ENCODE measurements at regions not wholly inside any gene's neighbourhood (a gene's known extent, or its start where the extent isn't known, plus 50 kb on each side); places are given as distances from the start of the nearest gene placed in this dataset.

DNA sequence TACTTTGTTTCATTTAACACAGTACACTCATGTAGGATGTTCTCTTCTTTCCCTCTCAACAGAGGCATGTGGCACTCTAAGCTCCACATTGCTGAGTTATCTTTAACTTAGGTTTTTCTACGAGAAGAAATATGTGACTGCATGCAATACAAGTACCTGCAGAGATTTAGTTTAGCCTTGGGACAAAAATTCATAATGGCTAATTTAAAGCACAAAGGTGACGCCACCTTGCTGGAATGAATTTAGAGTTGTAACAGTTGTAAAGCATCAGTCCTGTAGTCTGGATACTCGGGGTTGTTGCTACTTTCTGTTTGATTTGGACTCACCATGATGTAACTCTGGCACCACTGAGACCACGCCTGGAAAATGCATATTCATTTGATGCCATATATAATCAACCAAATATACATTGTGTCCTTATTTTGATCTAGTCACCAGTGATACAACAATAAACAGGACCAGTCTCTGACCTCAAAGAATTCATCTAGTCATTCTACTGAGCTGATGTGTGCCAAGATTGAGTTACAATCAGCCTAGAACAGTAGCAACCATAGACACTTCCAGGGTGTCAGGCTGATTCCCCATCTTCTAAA lies 451.0 kb upstream of the ZFP42 start:
- no peak for DNase-seq

DNA sequence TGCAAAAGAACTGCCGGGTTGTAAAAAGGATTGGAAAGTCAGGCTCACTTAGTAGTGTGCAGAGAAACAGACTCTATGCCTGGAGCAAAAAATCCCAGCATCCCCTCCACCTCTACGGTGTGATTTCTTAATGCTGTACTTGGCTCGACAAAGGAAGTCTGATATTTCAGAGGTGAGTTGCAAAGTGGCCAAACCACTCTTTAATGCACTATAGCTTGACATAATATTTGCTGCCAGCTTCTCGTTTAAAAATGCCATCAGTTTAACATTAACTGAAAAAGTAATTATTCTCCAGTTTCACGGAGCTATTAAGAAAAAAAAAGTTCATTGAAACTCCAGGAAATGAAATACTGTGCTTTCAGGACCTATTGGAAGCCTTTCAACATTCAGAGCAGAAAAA lies 448.3 kb upstream of the ZFP42 start:
- DNase-seq, result peak; percentile 61

DNA sequence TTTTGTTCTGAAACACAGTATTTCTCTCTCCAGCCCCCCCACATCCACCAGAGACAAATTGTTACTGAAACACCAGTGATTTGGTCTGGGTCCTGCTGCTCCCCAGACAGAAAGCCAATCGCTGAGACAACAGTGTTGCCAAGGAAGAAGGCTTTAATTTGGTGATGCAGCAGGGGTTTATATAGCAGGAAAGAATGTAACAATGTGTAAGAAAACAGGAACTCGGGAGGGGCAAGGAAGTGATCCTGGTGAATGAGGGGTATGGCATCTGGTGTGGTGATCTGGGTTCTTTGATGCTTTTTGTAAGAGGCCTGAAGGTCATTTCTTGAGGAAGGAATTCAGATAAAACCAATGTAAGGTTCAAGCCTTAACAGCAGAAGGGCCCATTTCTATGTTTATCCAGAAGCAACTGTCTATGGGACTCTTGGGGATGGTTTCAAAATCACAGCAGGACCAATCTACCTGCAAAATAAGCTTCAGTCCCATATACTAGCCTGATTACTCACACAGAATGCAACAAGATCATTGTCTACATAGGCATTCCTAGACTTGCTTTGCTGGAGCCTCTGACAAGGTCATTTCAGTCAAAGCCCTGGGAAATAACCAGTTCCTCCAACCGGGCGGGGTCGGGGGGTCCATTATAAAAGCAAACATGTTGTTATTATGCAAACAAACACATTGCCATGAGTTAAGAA lies 445.2 kb upstream of the ZFP42 start:
- DNase-seq, result no peak

DNA sequence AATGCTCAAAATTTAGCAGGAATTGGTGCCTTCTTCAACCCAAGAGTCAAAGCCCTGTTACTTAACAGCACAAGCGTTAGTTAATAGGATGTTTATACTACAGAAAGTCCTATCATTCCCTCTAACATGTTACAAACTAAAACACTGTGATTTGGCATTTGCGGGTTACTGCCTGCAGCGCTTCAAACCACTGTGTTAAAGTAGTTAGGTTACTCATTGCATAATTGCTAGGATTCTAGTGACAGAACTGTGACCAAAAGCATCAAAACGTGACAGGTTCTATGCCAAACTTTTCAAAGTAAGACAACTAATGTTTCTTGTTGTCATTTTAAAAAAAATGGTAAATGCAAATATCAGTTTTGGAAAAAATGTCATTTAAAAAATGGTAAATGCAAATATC lies 442.8 kb upstream of the ZFP42 start:
- no peak for DNase-seq

DNA sequence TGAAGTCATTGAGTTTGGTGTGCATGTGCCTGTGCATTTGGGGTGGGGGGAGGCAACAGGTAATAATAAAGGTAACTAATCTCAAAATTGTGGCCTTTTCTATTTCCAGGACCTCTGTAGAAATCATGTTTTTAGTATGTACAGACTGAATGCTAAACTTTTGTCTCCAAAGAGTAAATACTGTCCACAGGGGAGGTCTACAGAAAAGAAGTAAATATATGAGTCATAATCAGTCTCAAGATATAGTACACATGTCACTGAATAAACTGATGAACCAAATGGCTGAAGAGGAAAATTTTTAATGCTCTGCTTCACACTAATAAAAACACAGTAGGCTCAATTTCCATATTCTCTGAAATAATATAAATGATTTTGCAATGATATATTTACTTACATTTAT lies 440.4 kb upstream of the ZFP42 start:
- DNase-seq, result no peak

DNA sequence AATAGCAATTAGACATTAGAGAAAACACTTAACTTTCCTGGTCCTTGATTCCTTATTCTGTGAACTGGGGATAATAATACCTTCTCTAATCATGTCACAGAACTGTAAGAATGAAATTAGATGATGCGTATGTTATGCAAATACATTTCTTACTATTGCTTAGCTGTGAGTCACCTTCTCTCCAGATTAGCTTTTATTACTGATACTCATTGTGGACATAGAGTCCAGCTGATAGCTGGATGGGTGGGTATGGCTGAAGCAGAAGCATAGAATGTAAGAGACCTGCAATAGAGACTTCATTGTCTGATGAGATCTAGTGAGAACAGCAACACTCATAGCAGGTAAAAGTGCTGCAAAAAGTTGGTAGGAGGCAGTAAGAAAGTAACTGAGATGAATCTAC lies 437.2 kb upstream of the ZFP42 start:
- no peak for DNase-seq

DNA sequence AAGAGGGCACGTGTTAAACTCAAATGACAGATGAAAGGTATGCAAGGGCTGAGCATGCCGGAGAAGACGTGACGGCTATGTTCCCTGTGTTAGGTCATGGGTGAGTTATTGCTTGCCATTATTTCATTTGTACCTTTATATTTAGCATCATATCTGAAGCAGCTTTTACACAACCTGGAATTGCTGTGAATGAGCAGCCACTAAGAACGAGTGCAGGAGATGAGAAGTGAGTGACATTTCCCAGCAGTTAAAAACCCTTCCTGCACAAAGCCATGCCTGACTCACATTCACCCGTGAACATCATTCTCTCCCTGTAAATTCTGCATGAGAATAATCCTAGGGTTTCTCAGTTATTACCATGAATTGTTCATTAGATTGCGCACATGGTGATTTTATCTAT lies 433.2 kb upstream of the ZFP42 start:
- no peak for DNase-seq

DNA sequence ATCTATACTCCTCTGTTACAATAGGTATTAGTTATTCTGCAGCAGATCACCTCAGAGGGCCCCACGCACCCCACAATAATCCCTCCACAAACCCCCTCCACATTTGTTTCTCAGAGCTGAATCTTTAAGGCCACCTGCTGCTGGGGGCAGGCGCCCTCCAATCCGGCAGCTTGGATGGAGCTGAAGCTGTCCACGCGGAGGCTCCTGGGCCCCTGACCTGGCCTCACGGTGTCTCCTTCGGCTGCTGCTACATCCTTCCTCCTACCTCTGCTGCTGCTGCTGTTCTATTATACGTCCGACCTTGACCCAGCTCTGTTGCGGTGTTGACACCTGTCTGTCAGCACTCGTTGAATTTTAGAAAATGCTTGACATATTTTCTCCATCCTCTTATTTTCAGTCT lies 430.2 kb upstream of the ZFP42 start:
- DNase-seq, result no peak

DNA sequence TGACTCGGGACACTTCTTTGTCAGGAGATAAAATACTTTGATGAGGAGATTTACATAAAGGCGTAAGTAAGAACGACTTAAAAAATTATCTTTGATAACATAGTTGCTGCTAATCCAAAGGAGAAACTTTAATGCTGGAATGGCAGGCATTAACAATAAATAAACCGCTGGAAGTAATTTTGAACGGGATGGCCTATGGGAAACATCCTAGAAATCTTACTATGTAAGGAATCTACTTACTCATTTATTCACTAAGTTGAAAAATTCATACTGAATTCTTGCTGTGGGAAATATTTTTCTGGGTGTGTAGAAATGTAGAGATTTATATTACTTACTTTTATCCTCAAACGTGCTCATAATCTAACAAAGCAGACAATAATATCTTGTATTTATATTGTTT lies 425.7 kb upstream of the ZFP42 start:
- no peak for DNase-seq

DNA sequence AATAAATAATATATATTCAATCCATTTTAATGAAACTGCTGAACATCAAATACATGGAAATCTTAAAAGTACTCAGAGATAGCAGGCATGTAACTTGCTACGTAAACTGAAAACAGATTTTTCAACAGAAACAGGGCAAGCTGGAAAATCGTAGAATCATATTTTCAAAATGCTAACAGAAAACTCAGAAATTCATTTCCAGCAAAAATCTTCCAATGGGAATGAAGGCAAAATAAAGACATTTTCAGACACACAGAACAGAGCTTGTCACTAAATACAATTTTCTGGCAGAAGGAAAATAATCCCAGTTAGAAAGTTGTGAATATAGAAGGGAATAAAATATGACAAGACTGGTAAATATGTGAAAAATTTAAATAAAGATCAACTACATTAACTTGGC lies 419.9 kb upstream of the ZFP42 start:
- DNase-seq, result no peak

DNA sequence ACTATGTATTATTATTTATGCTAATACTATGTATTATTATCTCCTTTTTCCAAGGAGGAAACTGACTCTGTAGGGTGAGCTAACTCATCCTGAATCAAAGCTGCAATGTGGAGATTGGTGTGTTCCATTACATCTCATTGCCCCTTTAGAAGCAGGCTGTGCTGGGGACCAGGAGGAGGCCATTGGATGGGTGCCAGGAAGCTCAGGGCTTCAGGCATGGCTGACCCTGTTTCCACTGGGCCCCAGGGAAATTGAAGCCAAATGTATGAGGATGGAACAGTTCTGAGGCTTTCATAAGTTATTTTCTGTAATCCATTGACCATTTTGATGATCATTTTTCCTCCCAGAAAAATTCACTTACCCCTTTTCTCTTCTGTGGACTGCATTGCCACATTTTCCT lies 418.8 kb upstream of the ZFP42 start:
- no peak for DNase-seq

DNA sequence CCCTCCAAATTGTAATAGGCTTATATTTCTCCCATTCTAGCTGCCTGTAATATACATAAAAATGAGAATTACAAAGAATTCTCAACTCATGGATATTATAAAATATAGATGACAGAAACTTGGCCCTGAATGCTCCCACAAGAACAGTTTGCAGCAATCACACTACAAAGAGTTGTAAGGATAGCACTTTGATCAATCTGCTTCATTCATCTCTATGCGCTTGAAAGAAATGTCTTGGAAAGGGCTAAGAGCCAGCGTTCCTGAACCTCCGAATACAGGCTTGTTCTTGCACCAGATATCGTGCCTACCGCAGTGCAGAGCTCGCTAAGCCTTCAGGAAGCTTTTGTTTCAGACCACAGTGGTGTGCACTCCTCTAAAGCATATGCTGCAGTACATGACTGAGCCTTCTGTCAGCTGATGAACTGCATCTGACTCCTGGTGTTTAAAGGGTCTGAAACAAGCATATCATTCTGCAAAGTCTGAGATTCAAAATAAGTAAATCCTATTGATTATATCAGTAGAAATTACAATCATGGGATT lies 417.6 kb upstream of the ZFP42 start:
- DNase-seq, result no peak

DNA sequence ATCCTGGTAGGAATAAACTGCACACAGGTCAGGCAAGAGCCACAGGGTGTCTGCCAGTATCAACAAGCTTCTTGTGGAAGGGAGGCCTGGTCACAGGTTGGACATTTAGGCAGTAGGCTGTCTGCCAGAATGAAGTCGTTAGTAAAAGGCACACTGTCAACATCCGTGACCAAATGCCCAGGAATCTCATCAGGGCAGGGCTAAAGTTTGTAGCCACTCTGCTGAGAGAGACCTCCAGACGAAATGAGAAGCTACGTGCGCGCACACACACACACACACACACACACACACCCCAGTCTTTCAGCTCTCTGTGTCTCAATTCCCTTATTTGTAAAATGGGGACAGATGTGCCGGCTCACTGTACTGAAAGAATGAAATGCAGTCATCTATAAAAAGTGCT lies 408.7 kb upstream of the ZFP42 start:
- DNase-seq, result no peak

DNA sequence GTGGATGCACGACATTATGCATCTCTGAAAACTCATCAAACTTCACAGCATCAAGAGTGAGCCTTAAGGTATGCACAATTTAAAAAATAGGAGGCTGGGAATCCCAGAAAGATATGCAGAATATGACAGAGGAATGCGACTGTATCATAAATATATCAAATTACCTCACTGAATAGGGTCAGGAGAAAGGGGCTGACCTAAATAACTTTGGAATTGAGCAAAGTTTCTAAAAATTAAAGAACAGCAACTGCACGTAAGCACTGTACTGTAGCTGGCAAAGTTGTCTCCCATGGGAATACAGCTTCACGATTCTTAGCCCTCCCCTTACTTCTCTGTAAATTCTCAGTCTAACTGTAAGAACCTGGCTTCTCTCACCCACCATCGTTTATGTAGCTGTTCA lies 397.4 kb upstream of the ZFP42 start:
- DNase-seq, result no peak

DNA sequence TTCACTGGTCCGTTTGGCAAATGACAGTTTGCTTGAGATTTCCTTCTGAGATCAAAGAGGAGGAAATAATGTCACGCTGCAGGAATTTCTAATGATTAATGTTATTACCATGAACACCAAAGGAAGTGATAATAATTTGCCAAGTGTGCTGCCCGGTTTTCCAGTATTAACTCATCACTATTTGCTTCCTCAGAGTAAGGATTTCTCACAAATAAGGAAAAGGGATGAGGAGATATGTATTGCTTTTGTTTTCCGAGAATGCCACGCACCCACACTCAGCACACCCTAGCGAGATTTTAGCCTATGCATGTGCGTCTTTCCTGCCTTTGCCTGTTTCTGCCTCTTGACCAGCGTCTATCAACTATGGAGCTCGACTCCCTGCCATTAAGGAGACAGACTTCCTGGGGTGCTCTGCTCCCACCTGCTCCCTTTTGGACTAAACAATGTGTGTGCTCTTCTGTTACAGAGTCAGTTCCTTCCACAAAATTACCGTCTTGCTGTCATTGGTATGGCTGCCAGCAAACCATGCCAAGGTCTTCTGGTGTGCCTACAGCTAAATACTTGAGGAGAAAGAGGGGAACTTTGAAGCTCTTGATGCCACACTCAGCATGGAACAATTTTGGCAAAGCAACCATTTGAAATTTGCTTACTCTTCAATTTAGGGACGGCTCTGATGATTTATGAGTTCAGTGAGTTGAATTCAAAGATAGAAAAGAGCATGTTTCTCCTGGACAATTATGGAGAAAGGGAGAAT lies 393.1 kb upstream of the ZFP42 start:
- DNase-seq, result no peak

DNA sequence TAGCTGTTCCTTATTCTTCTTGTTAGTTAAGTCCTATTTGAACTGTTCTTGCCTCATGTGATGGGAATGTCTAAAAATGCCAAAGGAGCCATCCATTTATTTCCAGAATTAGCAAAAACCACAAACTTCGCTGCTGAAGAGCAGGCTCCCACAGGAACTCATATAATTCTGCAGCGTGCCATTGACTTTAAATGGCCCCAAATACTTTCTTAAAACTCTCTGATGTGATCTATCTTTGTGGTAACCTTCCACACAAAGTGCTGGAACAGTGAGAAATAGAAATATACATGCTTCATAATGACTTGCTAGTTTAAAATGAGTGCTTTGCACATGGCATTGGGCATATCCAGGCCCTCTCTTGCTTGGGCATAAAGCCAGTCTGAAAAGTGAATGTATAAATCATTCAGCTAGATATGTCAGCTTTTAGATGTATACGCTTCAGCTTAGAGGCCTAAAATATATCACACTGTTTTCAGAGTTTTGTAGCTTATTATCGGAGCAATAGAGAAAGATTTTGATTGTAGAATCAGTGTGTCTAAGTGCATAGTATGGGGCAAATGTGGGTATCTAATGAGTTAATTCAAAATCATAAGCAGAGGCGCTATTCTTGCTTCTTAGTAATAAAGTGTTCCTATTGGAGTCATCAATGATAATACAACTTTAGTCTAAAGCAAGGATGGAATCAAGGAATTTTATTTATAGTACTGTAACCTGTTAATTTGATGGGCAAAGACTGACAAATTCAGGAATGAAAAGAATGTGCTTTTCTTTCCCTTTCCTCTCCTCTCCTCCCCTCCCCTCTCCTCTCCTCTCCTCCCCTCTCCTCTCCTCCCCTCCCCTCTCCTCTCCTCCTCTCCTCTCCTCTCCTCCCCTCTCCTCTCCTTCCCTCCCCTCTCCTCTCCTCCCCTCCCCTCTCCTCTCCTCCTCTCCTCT lies 392.2 kb upstream of the ZFP42 start:
- DNase-seq, result no peak

DNA sequence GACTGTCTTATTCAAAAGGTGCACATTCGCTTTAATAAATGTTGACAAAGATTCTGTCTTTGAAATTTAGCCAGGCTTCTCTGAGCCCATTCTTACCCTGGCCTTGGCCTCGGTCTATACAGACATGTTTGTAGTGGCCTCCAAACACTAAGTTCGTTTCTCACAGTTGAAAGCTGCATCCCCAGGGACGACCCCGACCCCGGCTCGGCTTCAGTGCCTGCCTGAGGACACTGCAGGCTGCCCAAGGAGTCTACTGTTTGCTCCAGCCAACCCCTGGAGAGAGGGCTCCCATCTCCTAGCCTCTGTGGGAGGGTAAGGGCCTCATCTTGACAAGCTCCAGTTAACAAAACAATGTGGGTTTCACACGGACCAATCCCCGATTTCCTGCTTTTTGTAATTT lies 390.6 kb upstream of the ZFP42 start:
- no peak for DNase-seq

DNA sequence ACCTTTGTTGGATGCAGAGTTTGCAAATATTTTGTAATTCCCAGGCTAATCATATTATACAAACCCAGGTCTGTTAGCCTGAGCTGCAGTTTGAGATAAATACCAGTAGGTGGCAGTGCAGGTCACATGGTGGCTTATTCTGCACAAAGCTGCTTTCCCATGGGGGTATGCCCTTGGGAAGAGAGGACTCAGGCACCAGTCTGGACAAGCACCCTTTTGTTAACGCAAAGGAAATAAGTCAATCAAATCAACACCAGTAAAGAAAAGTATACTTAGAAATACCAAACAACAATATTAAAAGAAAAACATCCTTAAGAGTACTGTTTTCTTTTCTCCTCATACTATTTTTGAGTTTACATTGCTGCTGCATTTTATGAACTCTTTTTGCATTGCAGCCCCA lies 389.0 kb upstream of the ZFP42 start:
- DNase-seq, result no peak

DNA sequence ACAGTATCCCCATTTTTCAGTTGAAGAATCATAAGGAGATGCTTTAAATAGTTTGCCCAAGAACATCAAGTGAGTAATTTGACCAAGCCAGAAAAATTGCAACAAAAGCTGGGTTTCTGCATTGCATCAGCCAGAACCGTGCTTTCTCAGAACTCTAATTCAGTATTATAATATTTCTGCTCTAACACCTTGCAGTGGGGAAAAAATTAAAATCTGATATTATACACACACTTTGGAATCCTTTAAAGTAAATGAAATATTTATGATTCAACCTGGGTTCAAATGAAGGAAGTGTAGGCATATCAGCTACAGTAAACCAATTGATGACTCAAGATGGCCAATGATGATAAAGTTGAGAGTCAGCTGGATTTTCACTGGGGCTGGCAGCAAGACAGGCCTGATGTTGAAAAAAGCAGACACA lies 387.6 kb upstream of the ZFP42 start:
- DNase-seq, result no peak

DNA sequence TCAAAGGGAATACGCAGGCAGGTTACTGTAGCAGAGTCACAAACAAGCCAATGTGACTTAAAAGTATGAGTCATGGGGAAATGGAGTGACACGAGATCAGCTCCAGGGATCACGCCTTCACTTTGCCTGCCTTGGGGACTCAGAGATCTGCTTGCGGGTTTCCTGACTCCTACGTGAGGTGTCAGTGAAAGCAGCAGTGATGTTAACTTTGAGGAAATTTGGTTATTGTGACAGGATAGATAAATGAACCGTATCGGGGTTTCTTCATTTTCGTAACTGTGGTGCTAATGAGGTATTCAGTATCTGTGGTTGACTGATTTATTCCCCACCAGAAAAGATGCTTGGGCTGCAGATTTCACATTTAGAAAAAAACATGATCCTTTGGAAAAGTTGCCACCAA lies 383.3 kb upstream of the ZFP42 start:
- no peak for DNase-seq

DNA sequence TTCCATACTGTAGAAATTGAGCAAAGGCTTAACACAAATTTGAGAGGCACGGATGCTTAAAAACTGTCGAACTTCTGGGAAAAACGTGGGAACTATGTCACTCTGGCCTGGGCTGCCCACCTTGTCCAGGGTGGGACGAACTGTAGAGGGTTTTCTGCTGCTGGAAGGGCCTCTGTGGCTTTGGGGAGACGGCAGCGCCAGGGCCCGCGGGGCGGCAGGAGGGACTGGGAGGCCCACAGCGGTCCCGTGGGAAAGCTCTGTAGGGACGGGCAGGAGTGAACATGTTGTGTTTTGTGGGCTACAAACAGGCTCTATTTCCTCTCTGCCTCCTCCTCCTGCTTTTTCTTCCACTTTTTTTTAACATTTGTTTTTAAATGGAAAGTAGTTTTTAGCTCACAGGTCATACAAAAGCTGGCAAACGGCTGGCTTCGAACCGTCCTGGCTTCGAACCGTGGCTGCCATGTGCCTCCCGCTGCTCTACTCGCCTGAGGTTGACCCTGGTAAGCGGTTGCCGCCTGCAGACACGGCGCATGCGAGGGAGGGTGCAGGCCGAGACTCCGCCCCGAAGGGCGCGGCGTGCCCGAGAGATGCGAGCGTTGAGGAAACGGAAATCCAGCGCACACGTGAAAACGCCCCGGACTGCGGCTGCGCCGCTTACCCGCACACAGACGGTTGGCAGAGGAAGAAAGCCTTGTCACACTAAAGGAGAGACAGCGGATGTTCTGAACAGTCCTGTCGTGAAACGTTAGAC lies 382.3 kb upstream of the ZFP42 start:
- DNase-seq, result no peak

DNA sequence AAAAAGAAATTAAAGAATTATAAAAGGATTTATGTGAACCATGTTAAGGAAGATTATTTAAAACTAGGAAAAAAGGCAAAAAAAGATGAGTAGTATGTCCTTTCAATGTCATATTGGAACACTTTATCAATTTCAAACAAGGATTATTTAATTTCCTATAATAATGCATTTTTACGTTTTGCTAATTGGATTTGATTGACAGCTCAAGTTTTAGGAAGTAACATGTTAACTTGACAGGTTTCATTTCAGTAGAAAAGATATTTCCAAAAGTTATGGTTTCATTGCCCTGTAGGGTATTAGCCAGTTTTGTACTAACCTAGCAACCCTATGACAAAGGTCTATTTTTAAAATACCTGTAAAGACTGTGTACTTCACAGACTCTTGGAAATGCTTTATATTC lies 379.6 kb upstream of the ZFP42 start:
- DNase-seq, result no peak

Measured in right hindlimb (tissue), 1 donor.